ENCODE measurements at regions not wholly inside any gene's neighbourhood (a gene's known extent, or its start where the extent isn't known, plus 50 kb on each side); places are given as distances from the start of the nearest gene placed in this dataset.

DNA sequence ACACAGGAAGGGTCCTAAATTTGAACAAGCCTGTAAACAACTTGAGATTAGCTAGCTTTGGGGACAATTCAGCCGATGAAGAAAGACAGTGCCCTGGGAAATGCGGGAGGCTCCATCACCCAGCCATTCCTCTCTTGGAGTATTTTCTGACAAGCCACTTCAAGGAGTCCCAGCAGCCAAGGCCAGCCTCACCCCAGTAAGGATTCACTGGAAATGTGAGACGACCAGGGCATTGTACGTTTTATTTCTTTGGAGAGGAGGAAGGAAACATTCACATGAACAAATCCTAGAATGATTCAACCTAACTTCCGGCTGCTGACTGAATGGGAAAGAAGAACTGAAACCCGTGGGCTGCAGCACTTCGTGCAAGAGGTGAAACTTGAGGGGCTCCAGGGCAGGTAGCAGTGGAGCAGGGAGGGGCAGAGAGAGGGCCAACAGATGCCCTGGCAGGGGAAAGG is 116.4 kb upstream of the ARHGEF3 start:
- Mint-ChIP-seq H3K4me1 (ENCODE audit: low read depth) (peaks cover 74% of the 10 kb centered on the region), H3K36me3 (ENCODE audit: low read depth) (peaks cover 6% of the 10 kb centered on the region), H3K27ac (peak overlapping the region; percentile 91), H3K27me3 (no peaks in the 10 kb centered on the region), H3K9me3 (peaks cover 3% of the 10 kb centered on the region), H3K4me3 (peak overlapping the region; percentile 82)
- intact Hi-C loops (cut with micrococcal nuclease): loop anchor here (2.0 to 10.0 kb wide), 3 partner anchors 63 to 213 kb away; no protein-coding TSS in a partner anchor
- ChIA-PET POLR2A (interaction anchor here (1.2 to 6.6 kb wide), 11 partner anchors 8 to 194 kb away, joined by 3 to 79 read pairs (median 13); partner anchors contain the start of gene ARHGEF3), CTCF (interaction anchor here (1.0 to 6.0 kb wide), 4 partner anchors 25 to 118 kb away, joined by 3 to 72 read pairs (median 24); partner anchors contain the start of gene ARHGEF3)
- ATAC-seq: peak; percentile 22
- peak; percentile 83 for DNase-seq
- TF ChIP-seq, protein P1, sequence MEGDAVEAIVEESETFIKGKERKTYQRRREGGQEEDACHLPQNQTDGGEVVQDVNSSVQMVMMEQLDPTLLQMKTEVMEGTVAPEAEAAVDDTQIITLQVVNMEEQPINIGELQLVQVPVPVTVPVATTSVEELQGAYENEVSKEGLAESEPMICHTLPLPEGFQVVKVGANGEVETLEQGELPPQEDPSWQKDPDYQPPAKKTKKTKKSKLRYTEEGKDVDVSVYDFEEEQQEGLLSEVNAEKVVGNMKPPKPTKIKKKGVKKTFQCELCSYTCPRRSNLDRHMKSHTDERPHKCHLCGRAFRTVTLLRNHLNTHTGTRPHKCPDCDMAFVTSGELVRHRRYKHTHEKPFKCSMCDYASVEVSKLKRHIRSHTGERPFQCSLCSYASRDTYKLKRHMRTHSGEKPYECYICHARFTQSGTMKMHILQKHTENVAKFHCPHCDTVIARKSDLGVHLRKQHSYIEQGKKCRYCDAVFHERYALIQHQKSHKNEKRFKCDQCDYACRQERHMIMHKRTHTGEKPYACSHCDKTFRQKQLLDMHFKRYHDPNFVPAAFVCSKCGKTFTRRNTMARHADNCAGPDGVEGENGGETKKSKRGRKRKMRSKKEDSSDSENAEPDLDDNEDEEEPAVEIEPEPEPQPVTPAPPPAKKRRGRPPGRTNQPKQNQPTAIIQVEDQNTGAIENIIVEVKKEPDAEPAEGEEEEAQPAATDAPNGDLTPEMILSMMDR (IDR thresholded peaks at IDR 0.05): no peak

DNA sequence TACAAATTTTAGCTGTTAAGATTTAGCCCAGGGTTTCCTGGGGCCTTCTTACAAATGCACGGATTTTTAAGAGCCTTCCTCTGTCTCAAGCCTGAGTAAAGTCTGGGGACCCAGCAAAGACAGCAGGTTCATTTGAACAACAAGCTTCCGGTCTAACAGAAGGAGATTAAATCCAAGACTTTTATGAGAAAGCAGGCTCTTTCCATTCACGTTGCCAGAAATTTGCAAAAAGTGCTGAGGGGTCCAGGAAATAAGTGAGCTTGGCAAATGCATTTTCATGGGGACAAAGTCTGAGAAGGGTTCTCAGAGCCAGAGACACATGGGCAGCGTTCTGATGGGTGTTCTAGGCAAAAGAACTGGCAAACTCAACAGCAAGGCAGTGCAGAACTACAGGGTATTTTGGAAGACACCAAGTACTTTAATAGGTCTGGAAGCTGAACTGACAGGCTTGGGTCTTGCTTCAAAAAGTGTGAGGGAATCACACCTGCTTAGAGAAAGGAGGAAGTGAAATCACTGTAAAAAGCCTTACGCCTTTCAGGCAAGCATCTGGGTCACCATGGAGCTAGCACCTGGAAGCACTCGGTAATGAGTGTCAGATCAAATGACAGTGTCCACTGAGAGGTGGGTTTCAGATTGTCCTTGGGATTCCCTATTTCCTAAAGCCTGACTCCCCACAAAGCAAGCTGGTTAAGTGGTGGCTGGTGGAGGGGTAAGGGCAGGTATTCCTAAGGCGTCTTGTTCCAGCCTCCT is 115.8 kb upstream of the ARHGEF3 start:
- ChIA-PET CTCF (interaction anchor here (0.7 to 6.0 kb wide), 7 partner anchors 12 to 222 kb away, joined by 3 to 72 read pairs (median 4); partner anchors contain the start of gene ARHGEF3), POLR2A (interaction anchor here (0.9 to 6.6 kb wide), 18 partner anchors 8 to 775 kb away, joined by 3 to 79 read pairs (median 6); partner anchors contain the start of genes ARHGEF3 and DENND6A)
- H3K27me3 Mint-ChIP-seq: no peaks in the 10 kb centered on the region
- H3K4me1 Mint-ChIP-seq (ENCODE audit: low read depth): peaks cover 72% of the 10 kb centered on the region
- intact Hi-C loops (cut with micrococcal nuclease): loop anchor here (2.0 to 10.0 kb wide), 4 partner anchors 39 to 213 kb away; no protein-coding TSS in a partner anchor
- TF ChIP-seq, protein P1 (IDR thresholded peaks at IDR 0.05): no peak
- no peak for ATAC-seq
- peak; percentile 37 for DNase-seq
- H3K27ac Mint-ChIP-seq: peak overlapping the region; percentile 91
- peaks cover 3% of the 10 kb centered on the region for H3K9me3 Mint-ChIP-seq
- H3K36me3 Mint-ChIP-seq (ENCODE audit: low read depth): peaks cover 6% of the 10 kb centered on the region
- peak overlapping the region; percentile 82 for H3K4me3 Mint-ChIP-seq

DNA sequence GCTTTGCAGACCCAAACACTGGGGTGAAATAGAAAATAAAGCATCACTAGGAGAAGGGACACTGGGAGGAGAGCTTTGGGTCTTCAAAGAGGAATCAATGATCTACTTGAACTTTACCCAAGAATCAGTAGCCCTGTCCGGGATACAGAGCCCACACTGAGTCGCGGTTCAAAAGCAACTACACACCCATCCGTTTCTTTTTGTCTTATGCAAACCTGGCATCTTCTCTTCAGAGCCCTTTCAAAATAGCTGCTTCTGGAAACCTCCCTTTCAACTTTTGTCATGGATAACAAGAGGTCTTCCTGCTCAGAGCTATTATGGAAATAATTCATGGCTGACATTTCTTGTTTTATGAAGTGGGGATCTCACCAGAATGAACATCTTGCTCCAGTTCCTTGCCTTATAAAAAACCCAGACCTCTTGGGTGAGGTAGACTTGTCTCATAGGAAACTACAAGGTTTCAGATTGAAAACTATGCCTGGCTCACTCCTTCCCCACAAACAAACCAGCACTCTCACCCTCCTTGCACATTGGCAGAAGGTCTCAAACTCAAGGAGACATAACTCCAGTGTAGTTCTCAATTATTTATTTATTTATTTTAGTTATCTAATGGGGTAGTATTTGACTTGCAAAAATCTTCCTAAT is 115.1 kb upstream of the ARHGEF3 start:
- CTCF ChIA-PET: interaction anchor here (0.7 to 6.0 kb wide), 12 partner anchors 11 to 223 kb away, joined by 3 to 72 read pairs (median 4); partner anchors contain the start of gene ARHGEF3
- TF ChIP-seq, protein P1 (IDR thresholded peaks at IDR 0.05): no peak
- peak; percentile 41 for DNase-seq
- H3K27me3 Mint-ChIP-seq: no peaks in the 10 kb centered on the region
- peaks cover 67% of the 10 kb centered on the region for H3K4me1 Mint-ChIP-seq (ENCODE audit: low read depth)
- intact Hi-C loops (cut with micrococcal nuclease): loop anchor here (2.0 to 10.0 kb wide), 3 partner anchors 38 to 212 kb away; no protein-coding TSS in a partner anchor
- peak overlapping the region; percentile 91 for H3K27ac Mint-ChIP-seq
- peaks cover 6% of the 10 kb centered on the region for H3K36me3 Mint-ChIP-seq (ENCODE audit: low read depth)
- peak overlapping the region; percentile 82 for H3K4me3 Mint-ChIP-seq
- ATAC-seq: peak; percentile 19
- POLR2A ChIA-PET: interaction anchor here (0.7 to 6.6 kb wide), 23 partner anchors 9 to 776 kb away, joined by 3 to 79 read pairs (median 5); partner anchors contain the start of genes ARHGEF3 and DENND6A
- peaks cover 3% of the 10 kb centered on the region for H3K9me3 Mint-ChIP-seq

DNA sequence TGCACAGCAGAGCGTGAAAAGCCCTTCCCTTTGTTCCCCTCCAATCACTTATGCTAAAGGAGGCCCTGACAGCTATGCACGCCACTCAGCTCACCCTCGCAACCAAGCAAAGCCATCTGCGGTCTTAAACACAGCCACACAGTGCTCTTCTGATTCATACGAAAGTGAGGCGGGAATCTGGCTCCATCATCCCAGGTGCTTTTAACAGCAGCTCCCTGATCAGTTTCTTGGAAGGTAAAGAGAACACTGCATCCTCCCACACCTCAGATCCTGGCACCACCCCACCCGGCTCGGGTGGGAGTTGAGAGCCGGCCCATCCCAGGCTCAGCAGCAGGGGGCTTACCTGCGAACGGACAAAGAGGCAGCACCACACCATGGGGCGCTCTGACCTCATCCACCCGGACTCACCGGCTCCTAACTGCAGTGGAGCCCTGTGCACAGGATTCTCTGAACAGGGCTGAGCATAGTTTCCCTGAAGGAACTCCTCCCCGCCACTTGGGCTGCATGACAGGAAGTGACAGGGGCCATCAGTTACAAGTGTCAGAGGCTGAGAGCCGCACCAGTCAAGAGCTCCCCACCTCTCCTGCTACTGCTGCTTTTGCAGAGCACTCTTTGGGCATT is 114.3 kb upstream of the ARHGEF3 start:
- H3K27me3 Mint-ChIP-seq: no peaks in the 10 kb centered on the region
- peaks cover 3% of the 10 kb centered on the region for H3K9me3 Mint-ChIP-seq
- intact Hi-C loops (cut with micrococcal nuclease): loop anchor here (2.0 to 10.0 kb wide), 3 partner anchors 37 to 211 kb away; no protein-coding TSS in a partner anchor
- peaks cover 6% of the 10 kb centered on the region for H3K36me3 Mint-ChIP-seq (ENCODE audit: low read depth)
- TF ChIP-seq, protein P1 (IDR thresholded peaks at IDR 0.05): no peak
- peaks cover 65% of the 10 kb centered on the region for H3K4me1 Mint-ChIP-seq (ENCODE audit: low read depth)
- POLR2A ChIA-PET: interaction anchor here (0.5 to 6.6 kb wide), 23 partner anchors 10 to 357 kb away, joined by 3 to 79 read pairs (median 5); partner anchors contain the start of gene ARHGEF3
- H3K4me3 Mint-ChIP-seq: peak overlapping the region; percentile 82
- CTCF ChIA-PET: interaction anchor here (0.7 to 6.0 kb wide), 13 partner anchors 12 to 223 kb away, joined by 3 to 72 read pairs (median 4); partner anchors contain the start of gene ARHGEF3
- DNase-seq (peak; percentile 90), ATAC-seq (peak; percentile 86)
- H3K27ac Mint-ChIP-seq: peak overlapping the region; percentile 91
